ENCODE measurements at regions not wholly inside any gene's neighbourhood (a gene's known extent, or its start where the extent isn't known, plus 50 kb on each side); places are given as distances from the start of the nearest gene placed in this dataset.

DNA sequence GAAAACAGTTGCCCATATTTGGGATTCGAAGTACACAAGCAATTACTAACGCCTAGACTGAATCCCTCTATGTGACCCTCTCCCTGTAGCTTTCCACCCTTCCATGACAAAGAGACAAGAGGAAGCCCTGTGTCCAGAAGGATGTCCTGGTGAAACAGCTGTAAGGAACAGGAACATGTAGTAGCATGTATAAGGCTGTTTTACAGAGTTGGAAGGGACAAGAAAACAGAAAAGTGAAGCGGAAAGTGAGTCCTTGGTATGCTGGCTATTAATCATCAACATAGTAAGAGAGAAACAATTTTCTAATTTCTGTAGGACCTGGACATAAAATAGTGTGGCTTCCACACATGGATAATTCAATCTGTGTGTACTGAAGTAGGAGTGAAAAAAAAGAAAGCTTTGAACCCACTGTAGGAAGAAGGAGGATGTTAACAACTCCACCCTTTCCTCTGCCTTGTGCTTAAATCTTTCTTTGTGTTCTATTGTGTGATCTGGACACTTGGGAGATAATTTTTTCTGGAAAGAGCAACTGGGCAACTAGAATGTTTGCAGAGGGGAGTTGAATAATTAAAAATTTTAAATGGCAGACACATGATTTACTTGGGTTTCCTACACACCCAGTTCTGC lies 162.3 kb upstream of the ZSWIM2 start:
- H3K79me2 ChIP-seq (ENCODE audit: control insufficient read depth, insufficient read depth, low read length, poor library complexity), result no peaks in the 10 kb centered on the region
- H3K36me3 ChIP-seq (ENCODE audit: control insufficient read depth in 1 of 2, insufficient read depth in 2 of 2, low read length in 2 of 2), result no peaks in the 10 kb centered on the region

DNA sequence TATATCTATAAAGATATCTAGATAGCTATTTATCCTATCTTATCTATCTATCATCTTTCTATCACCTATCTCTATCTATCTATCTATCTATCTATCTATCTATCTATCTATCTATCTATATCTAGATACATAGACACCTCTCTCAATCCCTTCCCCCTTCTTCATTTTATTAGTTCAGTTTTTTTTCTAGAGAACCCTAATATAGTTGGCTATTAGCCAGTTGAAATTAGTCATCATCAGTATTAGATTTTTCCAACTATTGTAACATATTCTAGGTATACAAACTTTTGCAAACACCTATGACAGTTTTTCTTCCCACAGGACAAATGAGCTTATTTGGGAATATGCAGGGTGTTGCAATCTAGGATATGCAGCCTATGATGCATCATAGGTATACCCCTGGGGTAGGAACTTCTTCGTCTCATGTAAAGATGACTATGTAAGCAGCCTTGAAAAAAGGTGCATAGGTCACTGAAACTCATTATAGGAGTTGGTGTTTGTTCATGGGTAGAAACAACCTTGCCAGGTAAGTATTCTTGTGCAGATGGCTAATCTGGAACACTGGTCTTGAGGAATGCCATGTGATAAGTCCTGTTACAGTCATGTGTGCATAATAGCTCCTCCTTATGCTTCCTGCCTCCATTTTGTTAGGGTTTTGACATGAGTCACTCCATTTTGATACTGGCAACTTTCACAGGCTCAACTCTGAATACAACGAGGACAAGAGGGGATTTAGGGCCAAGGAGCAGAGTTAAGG lies 160.7 kb upstream of the ZSWIM2 start:
- H3K27me3 ChIP-seq (ENCODE audit: insufficient read depth, low read length), result no peaks in the 10 kb centered on the region
- no peaks in the 10 kb centered on the region for H3K79me2 ChIP-seq (ENCODE audit: control insufficient read depth, insufficient read depth, low read length, poor library complexity)
- no CpG with 5 or more reads among the region's 2 CpGs for WGBS (ENCODE audit: extremely low coverage, insufficient coverage, insufficient read length)
- H3K4me2 ChIP-seq (ENCODE audit: low read length), result no peak overlapping the region
- no peak overlapping the region for H4K91ac ChIP-seq (ENCODE audit: low read depth, low read length)
- no peak overlapping the region for H2BK12ac ChIP-seq (ENCODE audit: low read length)
- no peak overlapping the region for H3K4me3 ChIP-seq (ENCODE audit: low read depth, low read length)
- no peak overlapping the region for H3K9ac ChIP-seq (ENCODE audit: low read length)
- no peaks in the 10 kb centered on the region for H3K79me1 ChIP-seq (ENCODE audit: low read length)
- no peak overlapping the region for H4K8ac ChIP-seq (ENCODE audit: low read depth, low read length)
- H2BK120ac ChIP-seq (ENCODE audit: insufficient read depth, low read length, poor library complexity), result no peak overlapping the region
- no peaks in the 10 kb centered on the region for H3K9me3 ChIP-seq (ENCODE audit: insufficient read depth, low read depth, low read length)
- no peak overlapping the region for H3K23ac ChIP-seq (ENCODE audit: low read length)
- H3K4ac ChIP-seq (ENCODE audit: low read depth, low read length), result no peak overlapping the region
- no peak overlapping the region for H2AK5ac ChIP-seq (ENCODE audit: low read length)
- H3K18ac ChIP-seq (ENCODE audit: low read length), result no peak overlapping the region
- no peak overlapping the region for H3K14ac ChIP-seq (ENCODE audit: low read length)
- peak; percentile 80 to 95 for DNase-seq
- H2BK5ac ChIP-seq (ENCODE audit: low read depth, low read length, poor library complexity), result no peak overlapping the region
- H4K12ac ChIP-seq (ENCODE audit: low read depth, low read length), result no peak overlapping the region
- no peak overlapping the region for H3K27ac ChIP-seq (ENCODE audit: low read depth, low read length)
- no peaks in the 10 kb centered on the region for H3K4me1 ChIP-seq (ENCODE audit: control insufficient read depth in 1 of 2, insufficient read depth in 2 of 2, low read length in 2 of 2)
- H2AFZ ChIP-seq (ENCODE audit: insufficient read depth, low read length, poor library complexity), result no peak overlapping the region
- no peaks in the 10 kb centered on the region for H3K36me3 ChIP-seq (ENCODE audit: control insufficient read depth in 1 of 2, insufficient read depth in 2 of 2, low read length in 2 of 2)

More for the DNA sequence above, 162.3 kb upstream of the ZSWIM2 start:
- H3K4ac ChIP-seq (ENCODE audit: low read depth, low read length), result no peak overlapping the region
- no peaks in the 10 kb centered on the region for H3K27me3 ChIP-seq (ENCODE audit: insufficient read depth, low read length)
- H3K14ac ChIP-seq (ENCODE audit: low read length), result no peak overlapping the region
- H3K4me3 ChIP-seq (ENCODE audit: low read depth, low read length), result no peak overlapping the region
- no peak overlapping the region for H2AK5ac ChIP-seq (ENCODE audit: low read length)
- H2BK120ac ChIP-seq (ENCODE audit: insufficient read depth, low read length, poor library complexity), result no peak overlapping the region
- no peaks in the 10 kb centered on the region for H3K9me3 ChIP-seq (ENCODE audit: insufficient read depth, low read depth, low read length)
- WGBS (ENCODE audit: extremely low coverage, insufficient coverage, insufficient read length), result no CpG with 5 or more reads among the region's 3 CpGs
- H3K23ac ChIP-seq (ENCODE audit: low read length), result no peak overlapping the region
- H3K18ac ChIP-seq (ENCODE audit: low read length), result no peak overlapping the region
- H2BK5ac ChIP-seq (ENCODE audit: low read depth, low read length, poor library complexity), result no peak overlapping the region
- no peak overlapping the region for H4K91ac ChIP-seq (ENCODE audit: low read depth, low read length)
- DNase-seq, result no peak
- H4K12ac ChIP-seq (ENCODE audit: low read depth, low read length), result no peak overlapping the region
- no peaks in the 10 kb centered on the region for H3K79me1 ChIP-seq (ENCODE audit: low read length)
- H3K27ac ChIP-seq (ENCODE audit: low read depth, low read length), result no peak overlapping the region
- no peaks in the 10 kb centered on the region for H3K4me1 ChIP-seq (ENCODE audit: control insufficient read depth in 1 of 2, insufficient read depth in 2 of 2, low read length in 2 of 2)
- H4K8ac ChIP-seq (ENCODE audit: low read depth, low read length), result no peak overlapping the region
- no peak overlapping the region for H2AFZ ChIP-seq (ENCODE audit: insufficient read depth, low read length, poor library complexity)
- no peak overlapping the region for H3K9ac ChIP-seq (ENCODE audit: low read length)
- no peak overlapping the region for H2BK12ac ChIP-seq (ENCODE audit: low read length)
- H3K4me2 ChIP-seq (ENCODE audit: low read length), result no peak overlapping the region

DNA sequence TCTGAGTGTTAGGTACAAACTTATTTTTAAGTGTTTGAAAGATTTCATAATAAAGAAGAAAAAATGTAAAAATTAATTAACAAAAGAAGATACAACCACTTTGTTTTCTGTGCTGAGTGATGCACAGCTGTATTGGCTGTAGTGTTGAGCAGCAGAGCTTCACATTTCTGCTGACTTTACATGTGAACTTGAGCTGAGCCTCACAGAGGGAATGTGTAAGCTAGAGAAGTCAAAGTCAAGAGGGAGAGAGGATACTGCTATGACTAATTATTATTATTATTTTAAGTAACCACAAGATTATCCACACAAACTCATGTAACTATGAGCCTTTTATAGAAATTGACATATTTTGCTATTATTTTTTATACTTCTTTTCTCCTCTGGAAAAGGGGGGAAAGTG lies 159.1 kb upstream of the ZSWIM2 start:
- no peak overlapping the region for H4K12ac ChIP-seq (ENCODE audit: low read depth, low read length)
- no peak overlapping the region for H3K4me3 ChIP-seq (ENCODE audit: low read depth, low read length)
- no peak overlapping the region for H2AFZ ChIP-seq (ENCODE audit: insufficient read depth, low read length, poor library complexity)
- H3K4me2 ChIP-seq (ENCODE audit: low read length), result no peak overlapping the region
- no peaks in the 10 kb centered on the region for H3K9me3 ChIP-seq (ENCODE audit: insufficient read depth, low read depth, low read length)
- H3K14ac ChIP-seq (ENCODE audit: low read length), result no peak overlapping the region
- no peak overlapping the region for H4K91ac ChIP-seq (ENCODE audit: low read depth, low read length)
- no peak overlapping the region for H2BK5ac ChIP-seq (ENCODE audit: low read depth, low read length, poor library complexity)
- no peak for DNase-seq
- no peaks in the 10 kb centered on the region for H3K27me3 ChIP-seq (ENCODE audit: insufficient read depth, low read length)
- H3K36me3 ChIP-seq (ENCODE audit: control insufficient read depth in 1 of 2, insufficient read depth in 2 of 2, low read length in 2 of 2), result no peaks in the 10 kb centered on the region
- no peaks in the 10 kb centered on the region for H3K4me1 ChIP-seq (ENCODE audit: control insufficient read depth in 1 of 2, insufficient read depth in 2 of 2, low read length in 2 of 2)
- no peak overlapping the region for H3K27ac ChIP-seq (ENCODE audit: low read depth, low read length)
- no peak overlapping the region for H2AK5ac ChIP-seq (ENCODE audit: low read length)
- no peak overlapping the region for H3K9ac ChIP-seq (ENCODE audit: low read length)
- H2BK120ac ChIP-seq (ENCODE audit: insufficient read depth, low read length, poor library complexity), result no peak overlapping the region
- H3K4ac ChIP-seq (ENCODE audit: low read depth, low read length), result no peak overlapping the region
- H3K18ac ChIP-seq (ENCODE audit: low read length), result no peak overlapping the region
- H3K23ac ChIP-seq (ENCODE audit: low read length), result no peak overlapping the region
- no peak overlapping the region for H4K8ac ChIP-seq (ENCODE audit: low read depth, low read length)
- no peaks in the 10 kb centered on the region for H3K79me2 ChIP-seq (ENCODE audit: control insufficient read depth, insufficient read depth, low read length, poor library complexity)
- H2BK12ac ChIP-seq (ENCODE audit: low read length), result no peak overlapping the region
- no peaks in the 10 kb centered on the region for H3K79me1 ChIP-seq (ENCODE audit: low read length)

DNA sequence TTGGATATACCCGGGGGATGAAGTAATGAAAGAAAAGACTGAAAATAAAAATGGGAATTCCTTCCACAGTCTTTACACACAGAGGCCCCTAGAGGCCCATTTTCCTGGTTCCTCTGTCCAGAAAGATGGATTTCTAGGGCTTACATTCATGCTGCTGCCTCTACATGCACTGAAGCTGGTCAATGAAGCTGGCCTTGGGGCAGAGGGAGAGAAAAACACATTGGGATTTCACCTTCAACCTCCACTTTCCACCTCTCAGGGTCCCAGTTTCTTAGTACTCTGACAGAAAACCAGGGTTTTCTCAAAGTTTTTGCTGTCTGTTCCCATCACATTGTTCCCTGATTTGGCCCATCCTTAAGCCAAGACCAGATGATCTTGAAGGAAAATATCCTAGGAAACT lies 154.6 kb upstream of the ZSWIM2 start:
- no CpG with 5 or more reads among the region's 1 CpG for WGBS (ENCODE audit: extremely low coverage, insufficient coverage, insufficient read length)
- H3K36me3 ChIP-seq (ENCODE audit: control insufficient read depth in 1 of 2, insufficient read depth in 2 of 2, low read length in 2 of 2), result no peaks in the 10 kb centered on the region
- no peak overlapping the region for H2AFZ ChIP-seq (ENCODE audit: insufficient read depth, low read length, poor library complexity)
- H3K14ac ChIP-seq (ENCODE audit: low read length), result no peak overlapping the region
- H3K9ac ChIP-seq (ENCODE audit: low read length), result no peak overlapping the region
- H3K18ac ChIP-seq (ENCODE audit: low read length), result no peak overlapping the region
- no peak overlapping the region for H2AK5ac ChIP-seq (ENCODE audit: low read length)
- H3K4me1 ChIP-seq (ENCODE audit: control insufficient read depth in 1 of 2, insufficient read depth in 2 of 2, low read length in 2 of 2), result no peaks in the 10 kb centered on the region
- no peaks in the 10 kb centered on the region for H3K79me1 ChIP-seq (ENCODE audit: low read length)
- no peak overlapping the region for H2BK5ac ChIP-seq (ENCODE audit: low read depth, low read length, poor library complexity)
- H2BK12ac ChIP-seq (ENCODE audit: low read length), result no peak overlapping the region
- H2BK120ac ChIP-seq (ENCODE audit: insufficient read depth, low read length, poor library complexity), result no peak overlapping the region
- no peaks in the 10 kb centered on the region for H3K27me3 ChIP-seq (ENCODE audit: insufficient read depth, low read length)
- peaks cover 7% of the 10 kb centered on the region for H3K9me3 ChIP-seq (ENCODE audit: insufficient read depth, low read depth, low read length)
- no peak overlapping the region for H4K8ac ChIP-seq (ENCODE audit: low read depth, low read length)
- peak overlapping the region; percentile 98 for H3K23ac ChIP-seq (ENCODE audit: low read length)
- no peak overlapping the region for H4K12ac ChIP-seq (ENCODE audit: low read depth, low read length)
- peak in 1 of 2 donors; percentile 4 for DNase-seq
- H3K79me2 ChIP-seq (ENCODE audit: control insufficient read depth, insufficient read depth, low read length, poor library complexity), result no peaks in the 10 kb centered on the region
- H3K4me2 ChIP-seq (ENCODE audit: low read length), result no peak overlapping the region
- H3K4ac ChIP-seq (ENCODE audit: low read depth, low read length), result no peak overlapping the region
- no peak overlapping the region for H4K91ac ChIP-seq (ENCODE audit: low read depth, low read length)
- H3K27ac ChIP-seq (ENCODE audit: low read depth, low read length), result no peak overlapping the region
- no peak overlapping the region for H3K4me3 ChIP-seq (ENCODE audit: low read depth, low read length)
